GM19240 (cell line): ENCODE measurements at regions not wholly inside any gene's neighbourhood (a gene's known extent, or its start where the extent isn't known, plus 50 kb on each side); places are given as distances from the start of the nearest gene placed in this dataset.
"Not testable (repeated sequence)": the region's sequence is repeated elsewhere in the genome, so short reads cannot be mapped to it uniquely, and the experiment has no call there.

ENCODE experiments used
- DNase-seq: peaks from one replicate; pipeline ENCODE4 v3.0.0; 2011; ENCODE audit warnings: low spot score; ENCODE audit not compliant: insufficient read length

DNA sequence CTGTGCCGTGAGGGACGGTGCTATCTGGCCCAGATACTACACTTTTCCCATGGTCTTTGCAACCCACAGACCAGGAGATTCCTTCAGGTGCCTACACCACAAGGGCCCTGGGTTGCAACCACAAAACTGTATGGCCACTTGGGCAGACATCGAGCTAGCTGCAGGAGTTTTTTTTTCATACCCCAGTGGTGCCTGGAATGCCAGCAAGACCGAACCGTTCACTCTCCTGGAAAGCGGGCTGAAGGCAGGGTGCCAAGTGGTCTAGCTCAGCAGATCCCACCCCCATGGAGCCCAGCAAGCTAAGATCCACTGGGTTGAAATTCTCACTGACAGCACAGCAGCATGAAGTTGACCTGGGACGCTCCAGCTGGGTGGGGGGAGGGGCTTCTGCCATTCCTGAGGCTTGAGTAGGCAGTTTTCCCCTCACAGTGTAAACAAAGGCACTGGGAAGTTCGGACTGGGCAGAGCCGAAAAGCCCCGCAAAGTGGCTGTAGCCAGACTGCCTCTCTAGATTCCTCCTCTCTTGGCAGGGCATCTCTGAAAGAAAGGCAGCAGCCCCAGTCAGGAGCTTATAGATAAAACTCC, 638.9 kb downstream of the SLC16A7 start:
- DNase-seq, result not testable (repeated sequence)

DNA sequence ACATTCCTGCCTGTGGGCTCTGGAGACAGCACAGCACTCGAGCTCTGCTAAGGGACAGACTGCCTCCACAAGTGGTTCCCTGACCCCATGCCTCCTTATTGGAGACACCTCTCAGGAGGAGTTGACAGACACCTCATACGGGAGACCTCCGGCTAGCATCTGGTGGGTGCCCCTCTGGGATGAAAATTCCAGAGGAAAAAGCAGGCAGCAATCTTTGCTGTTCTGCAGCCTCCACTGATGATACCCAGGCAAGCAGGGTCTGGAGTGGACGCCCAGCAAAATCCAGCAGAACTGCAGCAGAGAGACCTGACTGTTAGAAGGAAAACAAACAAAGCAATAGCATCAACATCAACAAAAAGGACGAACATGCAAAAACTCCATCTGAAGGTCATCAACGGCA, 639.4 kb downstream of the SLC16A7 start:
- no peak for DNase-seq

DNA sequence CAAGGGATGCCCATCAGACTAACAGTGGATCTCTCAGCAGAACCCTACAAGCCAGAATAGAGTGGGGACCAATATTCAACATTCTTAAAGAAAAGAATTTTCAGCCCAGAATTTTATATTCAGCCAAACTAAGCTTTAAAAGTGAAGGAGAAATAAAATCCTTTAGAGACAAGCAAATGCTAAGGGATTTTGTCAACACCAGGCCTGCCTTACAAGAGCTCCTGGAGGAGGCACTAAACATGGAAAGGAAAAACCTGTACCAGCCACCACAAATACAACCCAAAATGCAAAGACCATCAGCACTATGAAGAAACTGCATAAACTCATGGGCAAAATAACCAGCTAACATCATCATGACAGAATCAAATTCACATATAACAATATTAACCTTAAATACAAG, 640.6 kb downstream of the SLC16A7 start:
- DNase-seq, result not testable (repeated sequence)

DNA sequence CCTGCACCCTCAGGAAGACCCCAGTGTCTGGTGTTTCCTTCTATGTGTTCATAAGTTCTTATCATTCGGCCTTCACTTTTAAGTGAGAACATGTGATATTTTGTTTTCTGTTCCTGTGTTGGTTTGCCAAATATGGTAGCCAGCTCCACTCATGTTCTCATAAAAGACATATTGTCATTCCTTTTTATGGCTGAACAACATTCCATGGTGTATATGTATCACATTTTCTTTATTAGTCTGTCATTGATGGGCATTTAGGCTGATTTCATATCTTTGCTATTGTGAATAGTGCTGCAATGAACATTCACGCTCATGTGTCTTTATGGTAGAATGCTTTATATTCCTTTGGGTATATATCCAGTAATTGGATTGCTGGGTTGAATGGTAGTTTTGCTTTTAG, 645.1 kb downstream of the SLC16A7 start:
- no peak for DNase-seq

DNA sequence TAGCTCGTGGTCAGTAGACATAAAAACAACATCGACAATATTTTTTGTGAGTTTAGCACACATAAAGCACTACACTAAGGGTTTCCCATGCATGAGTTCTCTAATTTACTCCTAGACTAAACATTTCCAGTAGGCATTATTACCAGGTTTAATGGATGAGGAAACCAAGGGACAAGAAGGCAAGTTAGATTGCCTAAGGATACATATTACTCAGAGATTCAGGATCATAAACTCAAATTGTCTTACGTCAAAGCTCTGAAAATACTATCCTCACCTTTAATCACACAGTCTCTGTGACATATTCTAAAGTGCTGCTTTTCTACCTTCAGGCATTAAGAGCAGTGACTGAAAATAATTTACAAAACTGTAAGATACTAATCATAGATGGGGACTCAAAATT, 655.3 kb downstream of the SLC16A7 start:
- DNase-seq, result no peak

DNA sequence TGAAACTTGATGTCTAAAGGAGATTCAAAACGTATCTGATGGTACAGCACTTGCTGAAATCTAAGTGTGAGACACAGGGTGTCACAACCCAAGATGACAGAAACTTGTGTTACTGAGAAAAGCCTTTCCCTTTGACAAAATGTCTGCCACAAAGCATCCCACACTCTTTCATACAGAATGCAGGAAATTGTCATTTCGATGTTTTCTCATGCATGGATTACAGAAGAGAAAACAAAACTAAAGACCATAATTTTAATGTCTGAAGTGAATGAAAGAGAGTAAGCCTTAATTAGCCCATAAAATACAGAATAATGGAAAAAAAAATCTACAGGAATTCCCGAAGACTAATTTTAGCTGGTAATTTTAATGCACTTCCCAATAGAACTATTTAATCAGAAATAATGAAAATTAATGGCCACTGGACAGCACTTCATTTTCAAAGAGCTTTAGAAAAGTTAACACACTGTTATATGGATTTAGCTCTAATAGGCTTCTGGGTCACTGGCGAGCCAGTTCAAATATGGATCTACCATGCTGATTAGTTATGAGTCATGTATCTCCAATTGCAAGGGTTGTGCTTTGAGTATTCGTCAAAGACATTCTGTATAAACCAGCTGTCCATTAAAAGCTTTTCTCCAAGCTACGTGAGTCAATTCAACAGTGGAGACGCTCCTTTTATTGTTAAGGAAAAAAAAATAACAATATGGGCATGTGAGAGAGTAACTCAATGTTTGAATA, 656.7 kb downstream of the SLC16A7 start:
- no peak for DNase-seq

DNA sequence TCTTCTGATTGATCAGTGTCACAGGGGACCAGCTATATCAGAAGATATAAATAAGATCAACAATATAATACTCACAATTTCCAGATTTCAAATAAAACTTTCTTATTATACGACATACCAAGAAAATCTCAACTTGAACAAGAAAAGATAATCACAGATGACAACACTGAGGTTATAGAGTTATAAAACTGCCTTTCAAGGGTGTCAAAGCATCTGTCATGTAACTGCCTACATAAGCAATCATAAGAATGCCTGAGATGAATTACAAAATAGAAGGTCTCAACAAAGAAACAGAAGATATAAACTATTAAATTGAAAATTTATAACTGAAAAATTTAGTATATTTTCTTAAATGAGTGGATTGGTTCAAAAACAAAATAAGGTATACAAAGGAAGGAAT, 659.2 kb downstream of the SLC16A7 start:
- DNase-seq, result no peak

DNA sequence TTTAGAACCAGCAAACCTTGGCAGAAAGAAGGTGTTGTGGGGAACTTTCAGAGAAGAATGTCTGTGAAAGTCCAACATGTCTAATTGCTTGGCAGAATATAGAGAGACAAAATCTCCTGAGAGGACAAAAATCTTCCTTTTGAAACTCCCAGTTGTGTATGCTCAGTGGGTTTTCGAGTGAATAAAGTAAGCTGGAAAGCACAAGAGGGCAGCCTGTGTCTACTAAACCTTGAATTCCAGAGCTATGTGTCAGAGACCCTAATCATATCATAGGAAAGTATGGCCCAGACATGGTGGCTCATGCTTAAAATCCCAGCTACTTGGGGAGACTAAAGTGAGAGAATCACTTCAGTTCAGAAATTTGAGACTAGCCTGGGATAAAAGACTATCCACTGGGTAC, 661.2 kb downstream of the SLC16A7 start:
- no peak for DNase-seq

DNA sequence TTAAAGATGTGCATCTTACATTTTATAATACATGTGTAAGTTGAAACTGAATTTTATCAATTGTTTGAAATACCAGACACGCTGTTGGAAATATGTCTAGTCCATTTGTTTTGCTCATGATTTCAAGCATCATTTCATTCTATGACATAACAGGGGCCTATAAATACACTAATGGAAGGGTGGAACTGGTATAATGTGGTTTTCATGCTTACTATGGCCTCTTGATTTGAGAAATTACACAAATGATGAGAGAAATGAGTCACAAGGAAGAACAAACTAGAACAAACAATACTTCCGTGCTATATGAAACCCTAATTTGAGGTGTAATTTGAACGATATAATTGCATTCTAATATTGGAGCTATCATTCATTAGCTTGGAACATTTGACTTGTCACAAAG, 663.4 kb downstream of the SLC16A7 start:
- DNase-seq, result no peak

DNA sequence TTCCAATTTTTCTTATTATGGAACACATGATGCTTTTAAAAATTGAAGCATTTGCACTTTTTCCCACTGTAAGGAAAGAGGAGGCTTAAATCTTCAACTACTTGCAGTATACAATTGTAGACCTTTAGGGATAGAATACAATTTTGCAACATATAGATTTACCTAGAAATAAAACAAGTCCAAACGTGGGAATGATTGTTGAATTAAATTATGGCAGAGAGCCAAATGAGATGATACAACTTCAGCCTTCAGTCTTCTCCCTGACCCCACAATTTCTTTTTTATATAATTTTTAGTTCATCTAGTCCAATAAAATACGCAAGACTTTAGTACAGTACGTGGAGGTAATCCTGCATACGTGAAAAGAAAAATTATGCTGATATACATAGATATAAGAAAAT, 666.5 kb downstream of the SLC16A7 start:
- DNase-seq, result no peak

DNA sequence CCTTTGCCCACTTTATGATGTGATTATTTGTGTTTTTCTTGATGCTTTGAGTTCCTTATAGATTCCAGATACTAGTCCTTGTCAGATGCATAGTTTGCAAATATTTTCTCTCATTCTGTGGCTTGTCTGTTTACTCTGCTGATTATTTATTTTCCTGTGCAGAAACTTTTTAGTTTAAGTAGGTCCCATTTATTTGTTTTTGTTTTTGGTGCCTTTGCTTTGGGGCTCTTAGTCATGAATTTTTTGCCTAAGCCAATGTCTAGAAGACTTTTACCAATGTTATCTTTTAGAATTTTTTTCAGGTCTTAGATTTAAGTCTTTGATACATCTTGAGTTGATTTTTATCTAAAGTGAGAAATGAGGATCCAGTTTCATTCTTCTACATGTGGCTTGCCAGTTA, 667.3 kb downstream of the SLC16A7 start:
- DNase-seq, result no peak

DNA sequence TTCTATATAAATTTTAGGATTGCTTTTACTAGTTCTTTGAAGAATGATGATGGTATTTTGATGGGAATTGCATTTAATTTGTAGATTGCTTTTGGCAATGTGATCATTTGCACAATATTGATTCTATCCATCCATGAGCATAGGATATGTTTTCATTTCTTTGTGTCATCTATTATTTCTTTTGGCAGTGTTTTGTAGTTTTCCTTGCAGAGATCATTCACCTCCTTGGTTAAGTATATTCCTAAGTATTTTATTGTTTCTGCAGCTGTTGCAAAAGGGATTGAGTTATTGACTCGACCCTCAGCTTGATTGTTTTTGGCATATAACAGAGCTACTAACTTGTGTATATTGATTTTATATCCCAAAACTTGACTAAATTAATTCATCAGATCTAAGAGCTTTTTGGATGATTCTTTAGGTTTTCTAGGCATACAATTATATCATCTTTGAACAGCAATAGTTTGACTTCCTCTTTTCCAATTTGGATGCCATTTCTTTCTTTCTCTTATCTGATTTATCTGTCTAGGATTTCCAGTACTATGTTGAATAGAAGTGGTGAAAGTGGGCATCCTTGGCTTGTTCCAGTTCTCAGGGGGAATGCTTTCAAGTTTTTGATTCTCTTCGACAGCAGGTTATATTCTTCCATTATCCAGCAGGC, 668.1 kb downstream of the SLC16A7 start:
- DNase-seq, result no peak

DNA sequence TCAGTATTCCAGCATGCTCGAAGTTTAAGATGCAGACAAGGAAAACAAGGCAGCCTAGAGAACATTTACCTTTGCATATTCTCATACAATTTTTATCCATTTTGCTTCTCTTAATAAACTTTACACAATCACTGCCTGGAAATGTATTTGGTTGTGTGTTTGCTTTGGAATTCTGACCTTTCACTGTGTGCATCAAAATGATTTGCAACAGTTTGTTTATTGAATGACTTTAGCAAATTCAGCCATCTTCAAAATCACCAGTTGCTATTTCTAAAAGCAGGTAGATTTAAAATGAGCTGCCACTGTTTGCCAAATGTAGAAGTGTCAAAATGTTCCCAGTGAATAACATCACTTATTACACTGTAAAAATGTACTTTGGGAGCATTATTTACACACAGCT, 669.9 kb downstream of the SLC16A7 start:
- no peak for DNase-seq

DNA sequence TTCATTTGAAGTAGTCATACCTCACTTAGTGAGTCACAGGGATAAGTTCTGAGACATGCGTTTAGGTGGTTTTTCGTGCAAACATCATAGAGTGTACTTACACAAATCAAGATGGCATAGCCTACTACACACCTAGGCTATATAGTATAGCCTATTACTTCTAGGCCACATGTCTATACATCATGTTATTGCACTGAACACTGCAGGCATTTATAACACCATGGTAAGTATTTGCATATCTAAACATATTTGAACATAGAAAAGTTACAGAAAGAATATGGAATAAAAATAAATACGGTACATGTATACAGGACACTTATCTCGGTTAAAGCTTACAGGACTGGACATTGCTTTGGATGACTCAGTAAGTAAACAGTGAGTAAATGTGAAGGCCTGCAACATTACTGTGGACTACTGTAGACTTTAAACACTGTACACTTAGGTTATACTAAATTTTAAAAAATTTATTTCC, 670.6 kb downstream of the SLC16A7 start:
- no peak for DNase-seq

DNA sequence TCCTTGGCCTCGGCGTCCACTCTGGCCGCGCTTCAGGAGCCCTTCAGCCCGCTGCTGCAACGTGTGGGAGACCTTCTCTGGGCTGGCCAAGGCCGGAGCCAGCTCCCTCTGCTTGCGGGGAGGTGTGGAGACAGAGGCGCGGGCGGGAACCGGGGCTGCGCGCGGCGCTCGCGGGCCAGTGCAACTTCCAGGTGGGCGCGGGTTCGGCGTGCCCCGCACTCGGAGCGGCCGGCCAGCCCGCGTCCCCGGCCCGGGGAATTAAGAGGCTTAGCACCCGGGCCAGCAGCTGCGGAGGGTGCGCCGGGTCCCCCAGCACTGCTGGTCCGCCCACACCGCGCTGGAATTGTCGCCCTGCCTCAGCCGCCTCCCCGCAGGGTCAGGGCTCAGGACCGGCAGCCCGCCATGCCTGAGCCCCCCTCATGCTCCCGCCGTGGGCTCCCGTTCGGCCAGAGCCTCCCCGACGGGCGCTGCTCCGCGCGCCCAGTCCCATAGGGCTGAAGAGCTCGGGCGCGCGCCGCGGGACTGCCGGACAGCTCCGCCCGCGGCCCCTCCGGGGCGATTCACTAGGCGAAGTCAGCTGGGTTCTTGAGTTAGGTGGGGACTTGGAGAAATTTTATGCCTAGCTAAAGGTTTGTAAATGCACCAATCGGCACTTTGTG, 673.9 kb downstream of the SLC16A7 start:
- no peak for DNase-seq

DNA sequence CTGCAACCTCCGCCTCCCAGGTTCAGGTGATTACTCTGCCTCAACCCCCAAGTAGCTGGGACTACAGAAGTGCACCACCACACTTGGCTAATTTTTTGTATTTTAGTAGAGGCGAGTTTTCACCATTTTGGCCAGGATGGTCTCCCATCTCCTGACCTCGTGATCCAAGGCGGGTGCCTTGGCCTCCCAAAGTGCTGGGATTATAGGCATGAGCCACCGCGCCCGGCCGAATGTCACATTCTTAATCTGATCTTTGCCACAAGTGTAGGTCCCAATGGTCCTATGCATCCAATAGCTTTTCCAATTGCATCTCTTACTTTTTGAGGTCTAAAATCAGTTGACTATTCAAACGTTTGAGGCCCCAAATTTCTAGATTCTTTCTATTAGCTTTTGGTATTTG, 676.0 kb downstream of the SLC16A7 start:
- DNase-seq, result no peak

DNA sequence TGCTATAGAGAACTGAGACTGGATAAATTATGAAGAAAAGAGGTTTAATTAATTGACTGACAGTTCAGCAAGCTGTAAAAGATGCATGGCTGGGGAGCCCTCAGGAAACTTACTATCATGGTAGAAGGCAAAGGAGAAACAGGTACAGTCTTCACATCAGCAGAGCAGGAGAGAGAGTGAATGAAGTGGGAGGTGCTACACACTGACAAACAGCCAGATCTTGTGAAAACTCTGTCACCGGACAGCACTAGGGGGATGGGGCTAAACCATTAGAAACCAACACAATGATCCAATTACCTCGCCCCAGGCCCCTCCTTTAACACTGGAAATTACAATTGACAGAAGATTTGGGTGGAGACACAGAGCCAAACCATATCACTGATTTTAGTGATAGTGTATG, 682.4 kb downstream of the SLC16A7 start:
- no peak for DNase-seq

DNA sequence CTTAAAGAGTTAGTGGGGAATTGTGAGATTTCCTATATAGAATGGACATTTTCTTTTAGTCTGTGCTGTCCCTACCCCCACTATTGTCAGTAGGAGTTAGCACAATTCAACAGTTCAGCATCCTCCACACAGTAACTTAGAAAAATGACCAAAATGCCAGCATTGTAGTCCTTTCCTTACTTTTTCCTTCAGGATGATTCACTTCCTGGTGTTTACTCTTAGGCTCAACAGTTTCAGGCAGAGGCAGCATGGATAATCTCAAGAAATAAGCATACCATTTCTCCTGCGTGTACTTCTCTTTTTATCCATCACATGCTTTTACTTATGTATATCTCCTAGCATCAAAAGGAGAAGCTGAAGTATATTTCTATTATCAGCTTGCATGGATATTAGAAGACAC, 683.4 kb downstream of the SLC16A7 start:
- DNase-seq, result no peak

DNA sequence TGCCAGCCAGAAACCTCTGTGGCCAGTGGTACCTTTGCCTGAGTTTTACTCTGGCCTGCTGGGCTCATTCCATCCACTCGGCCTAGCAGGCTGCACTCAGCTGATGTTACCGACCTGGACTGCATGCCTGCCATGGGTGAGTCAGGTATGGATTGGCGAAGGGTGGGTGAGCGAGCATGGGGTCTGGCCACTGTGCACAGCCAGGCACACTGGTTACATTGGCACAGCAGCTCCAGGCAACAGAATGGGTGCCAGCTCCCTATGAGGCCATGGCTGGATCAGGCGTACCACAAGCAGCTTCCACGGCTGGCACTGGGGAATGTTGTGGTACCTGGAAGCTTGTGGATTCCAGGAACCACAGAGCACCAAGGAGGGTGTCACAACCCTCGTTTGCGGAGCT, 685.7 kb downstream of the SLC16A7 start:
- no peak for DNase-seq

DNA sequence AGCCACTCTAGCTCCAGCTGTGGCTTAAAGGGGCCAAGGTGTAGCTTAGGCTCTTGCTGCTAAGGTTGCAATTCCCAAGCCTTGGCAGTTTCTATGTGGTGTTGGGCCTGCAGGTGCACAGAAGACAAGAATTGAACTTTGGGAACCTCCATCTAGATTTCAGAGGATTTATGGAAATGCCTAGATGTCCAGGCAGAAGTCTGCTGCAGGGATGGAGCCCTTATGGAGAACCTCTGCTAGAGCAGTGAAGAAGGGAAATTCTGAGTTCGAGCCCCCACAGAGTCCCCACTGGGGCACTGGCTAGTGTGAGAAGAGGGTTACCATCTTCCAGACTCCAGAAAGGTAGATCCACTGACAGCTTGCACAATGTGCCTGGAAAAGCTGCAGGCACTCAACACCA, 694.7 kb downstream of the SLC16A7 start:
- DNase-seq, result no peak

DNA sequence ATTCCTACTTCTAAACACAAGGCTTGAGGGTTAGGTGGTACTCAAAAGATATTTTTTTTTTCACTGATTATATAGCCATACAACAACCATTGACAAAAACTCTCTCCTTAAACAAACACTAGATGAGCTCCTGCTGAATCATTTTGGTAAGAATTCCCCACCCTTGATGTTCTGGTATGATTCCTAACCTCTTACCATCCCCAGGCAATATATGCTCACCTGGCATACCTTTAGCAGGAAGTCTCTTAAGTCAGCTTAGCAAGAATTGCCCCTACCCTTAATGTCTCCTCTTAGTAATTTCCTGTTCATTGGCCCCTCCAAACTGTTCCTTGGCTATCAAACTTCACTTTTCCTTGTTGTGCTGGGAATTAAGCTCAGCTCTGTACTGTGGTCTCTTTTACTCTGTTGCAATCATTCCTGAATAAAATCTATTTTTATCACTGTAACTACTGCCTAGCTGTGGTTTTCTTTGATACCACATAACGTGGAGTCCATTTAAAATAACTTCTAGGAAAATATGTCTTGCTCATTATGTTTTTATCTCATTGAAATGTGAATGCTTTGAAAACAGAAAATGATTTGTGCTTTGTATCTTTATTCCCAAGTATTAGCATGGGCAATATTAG, 712.6 kb downstream of the SLC16A7 start:
- DNase-seq, result no peak

DNA sequence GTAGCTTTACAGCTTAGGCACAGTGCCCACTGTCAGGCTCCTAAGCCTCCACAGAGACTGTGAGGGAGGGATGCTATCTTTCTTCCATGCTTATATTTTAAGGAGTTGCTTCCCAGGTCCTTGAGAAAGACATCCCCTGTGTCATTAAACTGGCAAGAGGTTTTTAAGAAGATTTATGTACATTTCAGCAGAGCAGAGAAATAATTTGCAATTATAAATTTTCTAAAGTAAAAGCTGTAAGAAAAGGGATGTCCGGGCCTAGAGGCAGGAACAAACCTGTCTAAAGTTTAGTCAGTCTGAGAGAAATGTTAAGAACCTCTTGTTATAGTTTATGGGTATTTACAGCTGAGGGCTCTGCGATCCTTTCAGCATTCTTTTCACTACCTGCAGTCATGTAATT, 716.1 kb downstream of the SLC16A7 start:
- no peak for DNase-seq
